GM10248 (cell line): ENCODE measurements at regions not wholly inside any gene's neighbourhood (a gene's known extent, or its start where the extent isn't known, plus 50 kb on each side); places are given as distances from the start of the nearest gene placed in this dataset.

Experiments
- CTCF ChIA-PET: fragments of 300-600 bp; sonication (Branson Sonifier 250); formaldehyde crosslinking; extraction: SDS; loops from one replicate; lab custom pipeline; 2021; ENCODE audit warnings: antibody characterized with exemption; lab: Yijun Ruan, JAX
- POLR2A ChIA-PET: fragments of 350-650 bp; sonication (Branson Sonifier 250); formaldehyde crosslinking; extraction: SDS; loops from one replicate; lab custom pipeline; 2020; ENCODE audit warnings: antibody characterized with exemption; lab: Yijun Ruan, JAX
- DNase-seq: peaks from one replicate; pipeline ENCODE4 v3.0.0; 2012; ENCODE audit errors: extremely low spot score
- CTCF ChIP-seq: IDR thresholded peaks from 2 replicates; pipeline ENCODE4 v1.5.1; 2012; ENCODE audit warnings: mild to moderate bottlenecking, low read depth; ENCODE audit errors: extremely low read depth, missing control alignments, control extremely low read depth

- DNase-seq: no peak
- ChIA-PET CTCF (interaction anchor here (1.5 kb wide), 1 partner anchor 14 kb away, joined by 4 read pairs; no protein-coding TSS in a partner anchor), POLR2A (no interaction called here)
- TF ChIP-seq CTCF: no peak
These were observed 169.6 kb upstream of the SIX2 start for GRCh38 chr2:45178854-45179253.

- TF ChIP-seq CTCF: no peak
- ChIA-PET POLR2A (no interaction called here), CTCF (interaction anchor here (1.5 kb wide), 1 partner anchor 13 kb away, joined by 4 read pairs; no protein-coding TSS in a partner anchor)
These were observed 169.1 kb upstream of the SIX2 start for GRCh38 chr2:45178359-45178758.

GRCh38 chr2:45177870-45178269, 168.6 kb upstream of the SIX2 start:
- ChIA-PET CTCF (interaction anchor here (0.8 to 1.5 kb wide), 2 partner anchors 13 to 14 kb away, joined by 3 to 4 read pairs; no protein-coding TSS in a partner anchor), POLR2A (no interaction called here)
- no peak for TF ChIP-seq CTCF
- DNase-seq: no peak

More at GRCh38 chr2:45178359-45178758, 169.1 kb upstream of the SIX2 start:
- DNase-seq: no peak

GRCh38 chr2:45176390-45176789, 167.1 kb upstream of the SIX2 start:
- TF ChIP-seq CTCF: no peak
- no peak for DNase-seq
- CTCF ChIA-PET: no interaction called here
- POLR2A ChIA-PET: no interaction called here

GRCh38 chr2:45173513-45173912, 164.3 kb upstream of the SIX2 start:
- POLR2A ChIA-PET: no interaction called here
- TF ChIP-seq CTCF: no peak
- CTCF ChIA-PET: interaction anchor here (0.7 to 1.0 kb wide), 4 partner anchors 8 to 322 kb away, joined by 3 read pairs; no protein-coding TSS in a partner anchor
- no peak for DNase-seq

GRCh38 chr2:45172760-45173392, 163.6 kb upstream of the SIX2 start:
- DNase-seq: no peak

More at GRCh38 chr2:45172760-45173392, 163.6 kb upstream of the SIX2 start:
- ChIA-PET POLR2A (no interaction called here), CTCF (interaction anchor here (1.0 kb wide), 1 partner anchor 17 kb away, joined by 3 read pairs; no protein-coding TSS in a partner anchor)
- TF ChIP-seq CTCF: no peak
